PC-9 (cell line): ENCODE measurements at regions not wholly inside any gene's neighbourhood (a gene's known extent, or its start where the extent isn't known, plus 50 kb on each side); places are given as distances from the start of the nearest gene placed in this dataset.

Source experiments
- BruUV-seq: library from RNA; stranded (reverse); fragments of 400-500 nt; replicated peaks from 2 replicates; lab custom pipeline; 2021; lab: Mats Ljungman, UMichigan
- CTCF ChIA-PET: fragments of 300-600 bp; sonication (Branson Sonifier 250); formaldehyde crosslinking; loops from one replicate; lab custom pipeline; 2022; ENCODE audit warnings: antibody characterized with exemption; lab: Charles Lee
- POLR2A ChIA-PET: fragments of 300-600 bp; sonication (Branson Sonifier 250); formaldehyde crosslinking; loops from one replicate; lab custom pipeline; 2022; ENCODE audit warnings: antibody characterized with exemption; ENCODE audit not compliant: unreplicated experiment; lab: Charles Lee
- DNase-seq, 2 experiments: peaks; one replicate each; pipeline versions ENCODE4 v3.0.0 to v3.0.0-alpha.2; 2015 to 2022; ENCODE audit warnings: mixed read lengths in 1 of 2
- H2AFZ ChIP-seq: fragments of 200-600 bp; sonication (generic); 2 replicates; pipeline ENCODE4 v1.8.1; 2017; ENCODE audit warnings: antibody characterized with exemption
- H3F3A ChIP-seq: fragments of 200-600 bp; sonication (generic); 2 replicates; pipeline ENCODE4 v1.8.1; 2017; ENCODE audit warnings: antibody characterized with exemption, mild to moderate bottlenecking, low read depth; ENCODE audit not compliant: insufficient read depth
- H3K27ac ChIP-seq: fragments of 200-600 bp; sonication (generic); 2 replicates; pipeline ENCODE4 v1.6.1; 2016; ENCODE audit warnings: mixed run types
- H3K27me3 ChIP-seq: fragments of 200-600 bp; sonication (generic); 2 replicates; pipeline ENCODE4 v1.6.1; 2016; ENCODE audit warnings: low read depth, mixed run types; ENCODE audit not compliant: insufficient read depth
- H3K36me3 ChIP-seq: fragments of 200-600 bp; sonication (generic); 2 replicates; pipeline ENCODE4 v1.6.1; 2016; ENCODE audit warnings: low read depth, mixed run types
- H3K4me1 ChIP-seq: fragments of 200-600 bp; sonication (generic); replicated peaks from 2 replicates; pipeline ENCODE4 v1.6.1; 2016; ENCODE audit warnings: mixed run types; ENCODE audit not compliant: insufficient read depth
- H3K4me2 ChIP-seq: fragments of 200-600 bp; sonication (generic); 2 replicates; pipeline ENCODE4 v1.6.1; 2017; ENCODE audit warnings: mixed run types
- H3K4me3 ChIP-seq: fragments of 200-600 bp; sonication (generic); 2 replicates; pipeline ENCODE4 v1.6.1; 2016; ENCODE audit warnings: mixed run types
- H3K79me2 ChIP-seq: fragments of 200-600 bp; sonication (generic); 2 replicates; pipeline ENCODE4 v1.6.1; 2017; ENCODE audit warnings: low read depth, mixed run types
- H3K9me2 ChIP-seq: fragments of 200-600 bp; sonication (generic); 2 replicates; pipeline ENCODE4 v1.8.1; 2017; ENCODE audit warnings: mild to moderate bottlenecking; ENCODE audit not compliant: insufficient read depth
- H3K9me3 ChIP-seq: fragments of 200-600 bp; sonication (generic); 2 replicates; pipeline ENCODE4 v1.8.1; 2016; ENCODE audit warnings: low read depth; ENCODE audit not compliant: insufficient read depth
- H4K20me1 ChIP-seq: fragments of 200-600 bp; sonication (generic); 2 replicates; pipeline ENCODE4 v1.8.1; 2017; ENCODE audit not compliant: insufficient read depth
- EZH2 ChIP-seq: fragments of 200-600 bp; sonication (generic); IDR thresholded peaks from 2 replicates; pipeline ENCODE4 v1.8.0; 2017; ENCODE audit warnings: antibody characterized with exemption, low read depth
- intact Hi-C: fragments of 100-400 bp; cut with micrococcal nuclease; formaldehyde crosslinking; loops from one replicate; pipeline ENCODE4 v1.10.0; 2022; ENCODE audit not compliant: unreplicated experiment
- TF ChIP-seq, protein P1 (sequence below): fragments of 200-600 bp; sonication (generic); conservative IDR thresholded peaks from 2 replicates; pipeline ENCODE4 v1.6.1; 2017; ENCODE audit warnings: mixed run types, antibody characterized with exemption, mild to moderate bottlenecking, moderate library complexity

DNA sequence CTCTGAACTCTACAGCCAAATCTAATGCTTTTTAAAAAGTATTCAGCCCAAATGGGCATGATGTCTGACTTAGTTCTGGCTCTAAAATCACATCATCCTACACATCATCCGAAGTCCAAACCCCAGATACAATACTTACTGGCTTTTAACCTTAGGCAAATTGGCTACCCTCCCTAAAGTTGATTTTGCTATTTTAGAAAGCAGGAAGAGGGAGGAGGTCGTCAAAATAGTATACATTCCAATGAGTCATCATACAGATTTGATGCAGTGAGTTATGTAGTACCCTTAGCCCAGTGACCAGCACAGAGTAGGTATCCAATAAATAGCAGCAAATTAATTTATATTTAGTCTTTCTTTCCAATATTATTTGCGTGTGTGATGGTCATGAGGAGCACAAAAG lies 582.0 kb upstream of the TUSC1 start:
- H3K9me3 ChIP-seq, result 0 out of 2 replicates have a peak, but pooled peaks cover 3% of the 10 kb centered on the region
- DNase-seq, result peak in 1 of 2 experiments; percentile 77
- intact Hi-C loops, result loop anchor here (2.0 to 10.0 kb wide), 2 partner anchors 45 to 67 kb away; no protein-coding TSS in a partner anchor
- no peaks in the 10 kb centered on the region for H3K79me2 ChIP-seq
- H3K27me3 ChIP-seq, result no peaks in the 10 kb centered on the region
- TF ChIP-seq, protein P1, sequence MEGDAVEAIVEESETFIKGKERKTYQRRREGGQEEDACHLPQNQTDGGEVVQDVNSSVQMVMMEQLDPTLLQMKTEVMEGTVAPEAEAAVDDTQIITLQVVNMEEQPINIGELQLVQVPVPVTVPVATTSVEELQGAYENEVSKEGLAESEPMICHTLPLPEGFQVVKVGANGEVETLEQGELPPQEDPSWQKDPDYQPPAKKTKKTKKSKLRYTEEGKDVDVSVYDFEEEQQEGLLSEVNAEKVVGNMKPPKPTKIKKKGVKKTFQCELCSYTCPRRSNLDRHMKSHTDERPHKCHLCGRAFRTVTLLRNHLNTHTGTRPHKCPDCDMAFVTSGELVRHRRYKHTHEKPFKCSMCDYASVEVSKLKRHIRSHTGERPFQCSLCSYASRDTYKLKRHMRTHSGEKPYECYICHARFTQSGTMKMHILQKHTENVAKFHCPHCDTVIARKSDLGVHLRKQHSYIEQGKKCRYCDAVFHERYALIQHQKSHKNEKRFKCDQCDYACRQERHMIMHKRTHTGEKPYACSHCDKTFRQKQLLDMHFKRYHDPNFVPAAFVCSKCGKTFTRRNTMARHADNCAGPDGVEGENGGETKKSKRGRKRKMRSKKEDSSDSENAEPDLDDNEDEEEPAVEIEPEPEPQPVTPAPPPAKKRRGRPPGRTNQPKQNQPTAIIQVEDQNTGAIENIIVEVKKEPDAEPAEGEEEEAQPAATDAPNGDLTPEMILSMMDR, result no peak
- TF ChIP-seq EZH2, result no peak
- H3K36me3 ChIP-seq, result no peaks in the 10 kb centered on the region
- ChIA-PET POLR2A (no interaction called here), CTCF (no interaction called here)
- H4K20me1 ChIP-seq, result no peaks in the 10 kb centered on the region
- no peaks in the 10 kb centered on the region for H3K9me2 ChIP-seq
- H3K4me3 ChIP-seq, result peak overlapping the region; percentile 20; the same call in 1 of the 2 replicates
- H2AFZ ChIP-seq, result peak overlapping the region; percentile 15; the same call in 1 of the 2 replicates
- H3F3A ChIP-seq, result peaks cover 43% of the 10 kb centered on the region
- peaks cover 67% of the 10 kb centered on the region for H3K4me1 ChIP-seq
- peak overlapping the region; percentile 91 for H3K27ac ChIP-seq
- BruUV-seq, result no TSS peak
- peak overlapping the region; percentile 72 for H3K4me2 ChIP-seq

DNA sequence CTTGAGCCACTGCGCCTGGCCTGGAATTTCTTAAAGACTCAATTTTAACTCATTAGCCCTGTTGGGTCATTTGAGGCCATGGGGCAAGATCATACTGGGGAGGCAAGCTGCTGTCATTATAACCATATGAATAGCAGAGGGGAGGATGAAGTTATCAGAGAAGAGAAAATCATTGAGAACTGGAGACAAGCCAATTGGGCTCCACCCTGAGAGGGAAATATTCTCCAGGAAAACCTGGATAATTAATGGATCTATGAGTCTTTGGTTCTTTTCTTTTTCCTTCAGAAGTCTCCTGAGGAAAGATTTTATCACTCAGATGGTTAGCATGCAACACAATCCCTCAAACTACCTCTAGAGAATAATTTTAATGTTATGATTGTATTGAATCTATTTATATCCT lies 569.6 kb upstream of the TUSC1 start:
- BruUV-seq, result no TSS peak
- CTCF ChIA-PET, result no interaction called here
- H3K4me3 ChIP-seq, result no peak overlapping the region
- H3K27ac ChIP-seq, result no peak overlapping the region
- no peaks in the 10 kb centered on the region for H3K36me3 ChIP-seq
- no peaks in the 10 kb centered on the region for H3K4me1 ChIP-seq
- no peaks in the 10 kb centered on the region for H4K20me1 ChIP-seq
- no peak overlapping the region for H2AFZ ChIP-seq
- H3F3A ChIP-seq, result no peaks in the 10 kb centered on the region
- H3K27me3 ChIP-seq, result no peaks in the 10 kb centered on the region
- no peak overlapping the region for H3K4me2 ChIP-seq
- no peaks in the 10 kb centered on the region for H3K9me3 ChIP-seq
- POLR2A ChIA-PET, result no interaction called here
- no peak for TF ChIP-seq EZH2
- TF ChIP-seq, protein P1, result no peak
- no peaks in the 10 kb centered on the region for H3K9me2 ChIP-seq
- no peaks in the 10 kb centered on the region for H3K79me2 ChIP-seq
- no peak for DNase-seq
- intact Hi-C loops, result no loop called here

DNA sequence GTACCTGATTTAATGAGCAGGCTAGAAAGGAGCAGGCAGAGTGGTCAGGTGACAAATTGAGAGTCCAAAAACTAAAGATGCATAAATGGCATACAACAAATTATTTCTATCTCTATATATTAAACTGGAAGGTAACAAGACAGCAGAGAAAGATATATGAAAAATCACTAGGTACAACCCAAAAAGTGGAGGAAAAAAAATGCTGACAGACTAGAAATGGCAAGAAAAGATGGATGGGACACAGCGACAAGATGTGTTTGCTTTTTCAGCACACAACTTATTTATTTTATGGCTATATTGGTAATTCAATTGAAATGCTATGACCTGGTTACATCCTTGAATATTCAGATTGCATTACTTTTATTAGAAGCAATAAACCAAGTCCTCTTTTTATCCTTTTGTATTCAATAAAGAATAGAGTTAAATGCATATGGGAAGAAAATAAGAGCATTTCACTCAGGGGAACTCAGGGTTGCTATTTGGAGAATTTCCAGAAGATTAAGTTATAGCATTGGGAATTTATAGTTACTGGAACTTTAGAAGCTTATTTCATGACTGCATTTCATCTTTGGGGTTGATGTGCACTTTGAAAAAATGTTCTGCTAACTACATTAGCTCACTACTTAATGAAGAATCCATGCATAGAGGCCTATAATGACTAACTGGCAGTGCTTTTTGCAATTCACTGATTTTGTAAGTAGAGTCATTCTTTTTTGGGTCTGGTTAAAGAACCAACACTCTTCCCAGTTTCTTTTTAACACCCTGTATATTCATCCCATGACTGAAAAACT lies 566.6 kb upstream of the TUSC1 start:
- Histone ChIP-seq H3K9me3 (no peaks in the 10 kb centered on the region), H3F3A (no peaks in the 10 kb centered on the region), H3K4me3 (no peak overlapping the region), H3K4me2 (no peak overlapping the region), H3K79me2 (no peaks in the 10 kb centered on the region), H2AFZ (no peak overlapping the region), H3K9me2 (no peaks in the 10 kb centered on the region), H3K4me1 (no peaks in the 10 kb centered on the region), H3K27ac (no peak overlapping the region), H3K36me3 (no peaks in the 10 kb centered on the region), H3K27me3 (no peaks in the 10 kb centered on the region), H4K20me1 (no peaks in the 10 kb centered on the region)
- POLR2A ChIA-PET, result no interaction called here
- CTCF ChIA-PET, result no interaction called here
- intact Hi-C loops, result no loop called here
- TF ChIP-seq, protein P1, result no peak
- no peak for TF ChIP-seq EZH2
- BruUV-seq, result no TSS peak
- no peak for DNase-seq
